CD8-positive, alpha-beta memory T cell (primary cell): ENCODE measurements at regions not wholly inside any gene's neighbourhood (a gene's known extent, or its start where the extent isn't known, plus 50 kb on each side); places are given as distances from the start of the nearest gene placed in this dataset.
A peak's percentile ranks its signal among the peaks of the same experiment; 100 is the strongest.
"Not testable (repeated sequence)": the region's sequence is repeated elsewhere in the genome, so short reads cannot be mapped to it uniquely, and the experiment has no call there.

Experiments
- CTCF ChIA-PET: fragments of 350-600 bp; sonication (Branson Sonifier 250); formaldehyde crosslinking; loops from one replicate; lab custom pipeline; 2021; ENCODE audit warnings: antibody characterized with exemption; lab: Charles Lee
- POLR2A ChIA-PET: fragments of 350-600 bp; sonication (Branson Sonifier 250); formaldehyde crosslinking; loops from one replicate; lab custom pipeline; 2021; ENCODE audit warnings: antibody characterized with exemption; lab: Charles Lee
- DNase-seq, 5 donors: peaks; one replicate each; pipeline versions ENCODE4 v3.0.0 to v3.0.0-alpha.2; 2020 to 2022; ENCODE audit warnings: mixed read lengths in 1 of 5
- H3K27ac ChIP-seq: one replicate; pipeline ENCODE4 v1.7.0; 2013; ENCODE audit warnings: low read depth, mild to moderate bottlenecking, low read length, moderate library complexity
- H3K27me3 ChIP-seq: 2 replicates; pipeline ENCODE4 v1.7.0; 2013; ENCODE audit warnings: low read length, mild to moderate bottlenecking; ENCODE audit not compliant: insufficient read depth, poor library complexity, severe bottlenecking
- H3K36me3 ChIP-seq: 2 replicates; pipeline ENCODE4 v1.7.0; 2013; ENCODE audit warnings: mild to moderate bottlenecking, low read length, moderate library complexity; ENCODE audit not compliant: insufficient read depth
- H3K4me1 ChIP-seq: 2 replicates; pipeline ENCODE4 v1.7.0; 2013; ENCODE audit warnings: mild to moderate bottlenecking, low read length, moderate library complexity; ENCODE audit not compliant: insufficient read depth
- H3K4me3 ChIP-seq: 2 replicates; pipeline ENCODE4 v1.7.0; 2013; ENCODE audit warnings: mild to moderate bottlenecking, low read length
- H3K9me3 ChIP-seq: 2 replicates; pipeline ENCODE4 v1.7.0; 2013; ENCODE audit warnings: mild to moderate bottlenecking, low read length
- H3K27ac Mint-ChIP-seq, 8 donors: one replicate each; pipeline ENCODE4 v1.8.0; 2020 to 2021; ENCODE audit warnings: mixed read lengths in 8 of 8, mild to moderate bottlenecking in 6 of 8, inconsistent platforms in 3 of 8, moderate library complexity in 3 of 8
- H3K27me3 Mint-ChIP-seq, 2 donors: one replicate each; pipeline ENCODE4 v1.8.0; 2020 to 2021; ENCODE audit warnings: mixed read lengths in 2 of 2, mild to moderate bottlenecking in 1 of 2, moderate library complexity in 1 of 2
- H3K36me3 Mint-ChIP-seq, 3 donors: one replicate each; pipeline ENCODE4 v1.8.0; 2020 to 2021; ENCODE audit warnings: mixed read lengths in 3 of 3, inconsistent platforms in 1 of 3, mild to moderate bottlenecking in 1 of 3
- H3K4me1 Mint-ChIP-seq, 3 donors: one replicate each; pipeline ENCODE4 v1.8.0; 2020 to 2021; ENCODE audit warnings: mixed read lengths in 3 of 3, inconsistent platforms in 1 of 3, mild to moderate bottlenecking in 1 of 3
- H3K4me3 Mint-ChIP-seq, 7 donors: one replicate each; pipeline ENCODE4 v1.8.0; 2020 to 2021; ENCODE audit warnings: mixed read lengths in 7 of 7, mild to moderate bottlenecking in 6 of 7, moderate library complexity in 4 of 7, inconsistent platforms in 2 of 7
- H3K9me3 Mint-ChIP-seq, 5 donors: one replicate each; pipeline ENCODE4 v1.8.0; 2020 to 2022; ENCODE audit warnings: mixed read lengths in 5 of 5, mild to moderate bottlenecking in 3 of 5, moderate library complexity in 2 of 5, inconsistent platforms in 1 of 5

DNA sequence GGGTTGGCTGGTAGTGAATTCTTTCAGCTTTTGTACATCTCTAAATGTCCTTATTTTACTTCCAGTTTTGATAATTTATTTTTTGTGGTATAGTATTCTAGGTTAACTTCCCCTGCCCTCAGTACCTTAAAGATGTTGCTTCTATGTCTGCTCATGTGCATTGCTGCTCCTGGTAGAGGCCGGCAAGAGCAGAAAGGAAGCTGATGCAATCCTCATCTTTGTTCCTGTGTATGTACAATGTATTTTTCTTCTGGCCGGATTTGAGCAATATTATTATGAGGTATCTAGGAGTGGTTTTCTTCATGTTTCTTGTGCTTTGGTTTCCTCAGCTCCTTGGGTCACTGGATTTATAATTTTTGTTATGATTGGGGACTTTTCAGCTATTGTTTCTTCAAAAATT is 308.7 kb downstream of the FAM72C start:
- H3K4me1 ChIP-seq, H3K9me3 ChIP-seq, POLR2A ChIA-PET, H3K27ac ChIP-seq, DNase-seq, CTCF ChIA-PET, H3K36me3 ChIP-seq, H3K4me3 Mint-ChIP-seq, H3K4me3 ChIP-seq, H3K36me3 Mint-ChIP-seq: not testable (repeated sequence)
- Mint-ChIP-seq H3K27me3 (peaks cover 22 to 66% of the 10 kb centered on the region in 2 donors), H3K9me3 (peaks cover 0 to 17% (median 5%) of the 10 kb centered on the region in 5 donors), H3K4me1 (peaks cover 0 to 12% (median 3%) of the 10 kb centered on the region in 3 donors), H3K27ac (peak overlapping the region in 1 of 8 donors; percentile 8)
- H3K27me3 ChIP-seq: peaks cover 16% of the 10 kb centered on the region

- H3K9me3 ChIP-seq: no peaks in the 10 kb centered on the region
- Mint-ChIP-seq H3K27ac (no peak overlapping the region), H3K36me3 (no peaks in the 10 kb centered on the region), H3K4me3 (peak overlapping the region in 2 of 7 donors; percentile 29 to 32), H3K9me3 (peaks cover 0 to 17% (median 4%) of the 10 kb centered on the region in 5 donors), H3K27me3 (peaks cover 26 to 69% of the 10 kb centered on the region in 2 donors), H3K4me1 (peaks cover 0 to 12% (median 3%) of the 10 kb centered on the region in 3 donors)
- no peaks in the 10 kb centered on the region for H3K4me1 ChIP-seq
- H3K4me3 ChIP-seq: no peak overlapping the region
- H3K36me3 ChIP-seq: no peaks in the 10 kb centered on the region
- CTCF ChIA-PET: no interaction called here
- DNase-seq: no peak
- H3K27ac ChIP-seq: no peak overlapping the region
- POLR2A ChIA-PET: no interaction called here
- H3K27me3 ChIP-seq: peaks cover 16% of the 10 kb centered on the region
Observed at GRCh38 chr1:143661418-143662101, 310.2 kb downstream of the FAM72C start.

GRCh38 chr1:143660354-143660941 is 311.3 kb downstream of the FAM72C start:
- CTCF ChIA-PET: no interaction called here
- Mint-ChIP-seq H3K9me3 (peaks cover 0 to 22% (median 14%) of the 10 kb centered on the region in 5 donors), H3K36me3 (peaks cover 0 to 3% (median 0%) of the 10 kb centered on the region in 3 donors), H3K4me3 (peak overlapping the region in 1 of 7 donors; percentile 11), H3K27me3 (peaks cover 30 to 66% of the 10 kb centered on the region in 2 donors), H3K27ac (no peak overlapping the region), H3K4me1 (peaks cover 0 to 12% (median 3%) of the 10 kb centered on the region in 3 donors)
- DNase-seq: no peak
- no peak overlapping the region for H3K27ac ChIP-seq
- H3K36me3 ChIP-seq: no peaks in the 10 kb centered on the region
- no peaks in the 10 kb centered on the region for H3K4me1 ChIP-seq
- no peaks in the 10 kb centered on the region for H3K9me3 ChIP-seq
- POLR2A ChIA-PET: no interaction called here
- H3K27me3 ChIP-seq: peaks cover 7% of the 10 kb centered on the region
- no peak overlapping the region for H3K4me3 ChIP-seq

DNA sequence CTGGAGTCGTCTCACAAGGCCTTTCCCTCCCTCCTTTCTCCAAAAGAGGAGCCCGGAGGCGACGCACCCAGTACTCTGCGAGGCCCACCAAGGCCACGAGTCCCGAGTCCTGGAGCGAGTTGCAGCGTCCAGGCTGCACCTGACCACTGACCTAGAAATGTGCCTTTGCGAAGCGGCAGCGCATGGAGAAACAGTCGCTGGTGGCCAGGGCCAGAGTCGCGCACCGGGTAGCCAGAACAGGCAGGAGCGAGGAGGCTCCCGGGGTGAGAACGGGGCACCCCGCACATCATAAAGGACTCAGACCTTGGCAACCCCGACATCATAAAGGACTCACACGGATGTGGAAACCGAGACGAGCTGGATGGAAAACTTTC is 318.4 kb downstream of the FAM72C start:
- peaks cover 29 to 54% of the 10 kb centered on the region in 2 donors for H3K27me3 Mint-ChIP-seq
- Histone ChIP-seq H3K27me3 (peaks cover 4% of the 10 kb centered on the region), H3K36me3 (no peaks in the 10 kb centered on the region), H3K4me3 (no peak overlapping the region), H3K27ac (no peak overlapping the region), H3K4me1 (no peaks in the 10 kb centered on the region), H3K9me3 (no peaks in the 10 kb centered on the region)
- H3K9me3 Mint-ChIP-seq: peaks cover 0 to 27% (median 11%) of the 10 kb centered on the region in 5 donors
- CTCF ChIA-PET: no interaction called here
- no peak overlapping the region for H3K27ac Mint-ChIP-seq
- POLR2A ChIA-PET: no interaction called here
- DNase-seq: no peak
- no peaks in the 10 kb centered on the region for H3K4me1 Mint-ChIP-seq
- H3K4me3 Mint-ChIP-seq: no peak overlapping the region
- H3K36me3 Mint-ChIP-seq: peaks cover 0 to 3% (median 0%) of the 10 kb centered on the region in 3 donors

DNA sequence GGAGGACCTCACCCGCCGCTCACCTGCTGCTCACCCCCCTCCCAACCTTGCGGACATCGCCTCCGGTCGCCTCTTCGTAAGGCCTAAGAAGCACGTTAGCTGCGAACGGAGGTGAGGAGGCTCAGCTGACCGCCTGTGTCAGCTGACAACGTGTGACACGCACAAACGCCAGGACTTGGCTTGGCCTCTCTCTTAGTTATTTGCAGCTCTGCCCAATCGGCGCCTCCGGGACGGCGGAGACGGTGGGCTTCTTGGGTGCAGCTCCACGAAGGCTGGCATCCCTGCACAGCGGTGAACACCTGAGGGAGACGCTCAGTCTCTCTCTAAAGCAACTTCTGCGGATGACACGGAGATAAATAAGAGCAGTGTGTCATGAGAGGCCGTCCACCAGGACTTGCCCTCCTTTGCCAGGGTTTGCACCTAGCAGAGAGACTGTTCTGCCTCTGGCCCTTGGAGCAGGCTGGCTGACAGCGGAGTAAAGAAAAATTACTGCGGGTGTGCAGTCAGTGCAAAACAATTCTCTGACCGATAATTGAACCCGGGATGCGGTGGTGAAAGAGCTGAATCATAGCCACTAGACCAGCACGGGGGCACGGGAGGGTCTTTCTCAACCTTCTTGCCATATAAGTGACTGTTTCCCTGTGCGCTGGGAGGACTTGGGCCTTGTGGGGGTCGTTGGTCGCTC is 318.9 kb downstream of the FAM72C start:
- no peak overlapping the region for H3K4me3 ChIP-seq
- no peak overlapping the region for H3K27ac Mint-ChIP-seq
- no peak for DNase-seq
- peaks cover 0 to 28% (median 11%) of the 10 kb centered on the region in 5 donors for H3K9me3 Mint-ChIP-seq
- H3K27me3 Mint-ChIP-seq: peaks cover 30 to 52% of the 10 kb centered on the region in 2 donors
- no peaks in the 10 kb centered on the region for H3K36me3 ChIP-seq
- H3K4me1 Mint-ChIP-seq: no peaks in the 10 kb centered on the region
- H3K9me3 ChIP-seq: no peaks in the 10 kb centered on the region
- no peak overlapping the region for H3K27ac ChIP-seq
- ChIA-PET CTCF (no interaction called here), POLR2A (no interaction called here)
- H3K36me3 Mint-ChIP-seq: peaks cover 0 to 3% (median 0%) of the 10 kb centered on the region in 3 donors
- peaks cover 4% of the 10 kb centered on the region for H3K27me3 ChIP-seq
- no peak overlapping the region for H3K4me3 Mint-ChIP-seq
- H3K4me1 ChIP-seq: no peaks in the 10 kb centered on the region

GRCh38 chr1:143652187-143652586 is 319.6 kb downstream of the FAM72C start:
- Mint-ChIP-seq H3K27me3 (peaks cover 27 to 47% of the 10 kb centered on the region in 2 donors), H3K9me3 (peaks cover 0 to 28% (median 11%) of the 10 kb centered on the region in 5 donors), H3K4me3 (no peak overlapping the region), H3K27ac (no peak overlapping the region), H3K36me3 (peaks cover 0 to 3% (median 0%) of the 10 kb centered on the region in 3 donors), H3K4me1 (no peaks in the 10 kb centered on the region)
- Histone ChIP-seq H3K36me3 (no peaks in the 10 kb centered on the region), H3K4me1 (no peaks in the 10 kb centered on the region), H3K27me3 (peaks cover 4% of the 10 kb centered on the region), H3K4me3 (no peak overlapping the region), H3K27ac (no peak overlapping the region), H3K9me3 (no peaks in the 10 kb centered on the region)
- DNase-seq: no peak
- ChIA-PET POLR2A (no interaction called here), CTCF (no interaction called here)

DNA sequence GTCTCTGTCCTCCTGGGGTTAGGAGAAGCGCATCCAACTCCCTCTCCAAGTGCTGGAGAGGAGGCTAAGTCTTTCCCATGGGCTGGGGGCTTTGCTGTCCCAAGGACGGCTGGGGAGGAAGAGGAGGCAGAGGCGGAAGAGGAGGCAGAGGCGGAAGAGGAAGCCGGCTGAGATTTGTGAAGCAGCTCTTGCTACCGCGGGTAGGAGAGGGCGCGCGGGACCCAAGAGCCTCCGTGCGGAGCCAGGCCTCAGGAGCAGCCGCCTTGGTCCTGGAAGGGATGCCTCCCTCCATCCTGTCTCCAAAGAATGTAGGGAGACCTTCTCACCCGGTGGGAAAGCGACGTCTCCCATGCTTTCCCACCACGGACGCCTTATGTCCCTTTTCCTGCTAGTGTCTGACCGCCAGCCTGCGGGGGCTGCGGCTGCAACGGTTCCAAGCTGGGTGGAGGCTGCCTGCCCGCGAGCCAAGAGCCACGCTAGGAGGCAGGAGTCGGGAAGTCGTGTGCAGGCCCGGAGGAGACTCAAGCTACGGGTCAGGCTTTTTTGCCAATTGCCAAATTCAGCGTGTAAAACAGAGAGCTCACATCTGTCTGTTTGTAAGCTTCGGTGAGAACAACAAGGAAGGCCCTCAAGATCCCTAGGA is 320.3 kb downstream of the FAM72C start:
- CTCF ChIA-PET: no interaction called here
- Histone ChIP-seq H3K36me3 (no peaks in the 10 kb centered on the region), H3K4me1 (no peaks in the 10 kb centered on the region), H3K9me3 (no peaks in the 10 kb centered on the region), H3K27me3 (peaks cover 4% of the 10 kb centered on the region), H3K4me3 (no peak overlapping the region), H3K27ac (no peak overlapping the region)
- Mint-ChIP-seq H3K4me1 (no peaks in the 10 kb centered on the region), H3K36me3 (peaks cover 0 to 3% (median 0%) of the 10 kb centered on the region in 3 donors), H3K4me3 (no peak overlapping the region), H3K9me3 (peaks cover 0 to 26% (median 10%) of the 10 kb centered on the region in 5 donors), H3K27me3 (peaks cover 24 to 49% of the 10 kb centered on the region in 2 donors), H3K27ac (no peak overlapping the region)
- POLR2A ChIA-PET: no interaction called here
- DNase-seq: no peak
